Cardiac muscle cell (in vitro differentiated cells and primary cell): ENCODE measurements at regions not wholly inside any gene's neighbourhood (a gene's known extent, or its start where the extent isn't known, plus 50 kb on each side); places are given as distances from the start of the nearest gene placed in this dataset.
"Not testable (repeated sequence)": the region's sequence is repeated elsewhere in the genome, so short reads cannot be mapped to it uniquely, and the experiment has no call there.

Source experiments
- DNase-seq, 2 donors: peaks; one replicate each; pipeline versions ENCODE4 v3.0.0 to v3.0.0-alpha.2; 2010 to 2017; ENCODE audit warnings: low read depth in 1 of 2, low spot score in 1 of 2
- H3K27ac ChIP-seq: fragments of 200-600 bp; sonication (generic); 2 replicates; pipeline ENCODE4 v1.5.1; 2016
- H3K27me3 ChIP-seq: fragments of 200-600 bp; sonication (generic); 2 replicates; pipeline ENCODE4 v1.6.0; 2016; ENCODE audit warnings: control low read depth
- H3K36me3 ChIP-seq: fragments of 200-600 bp; sonication (generic); 2 replicates; pipeline ENCODE4 v1.5.1; 2016; ENCODE audit warnings: control low read depth
- H3K4me1 ChIP-seq: fragments of 200-600 bp; sonication (generic); 2 replicates; pipeline ENCODE4 v1.8.1; 2017; ENCODE audit warnings: low read depth, mild to moderate bottlenecking, mixed run types
- H3K4me3 ChIP-seq: fragments of 200-600 bp; sonication (generic); 2 replicates; pipeline ENCODE4 v1.5.1; 2016; ENCODE audit warnings: mild to moderate bottlenecking
- H3K9me3 ChIP-seq: fragments of 200-600 bp; sonication (generic); 2 replicates; pipeline ENCODE4 v1.5.1; 2017; ENCODE audit warnings: low read depth, mild to moderate bottlenecking, control low read depth
- CTCF ChIP-seq: IDR thresholded peaks from 2 replicates; pipeline ENCODE4 v1.5.1; 2012; ENCODE audit warnings: low read depth, mild to moderate bottlenecking, low read length

DNA sequence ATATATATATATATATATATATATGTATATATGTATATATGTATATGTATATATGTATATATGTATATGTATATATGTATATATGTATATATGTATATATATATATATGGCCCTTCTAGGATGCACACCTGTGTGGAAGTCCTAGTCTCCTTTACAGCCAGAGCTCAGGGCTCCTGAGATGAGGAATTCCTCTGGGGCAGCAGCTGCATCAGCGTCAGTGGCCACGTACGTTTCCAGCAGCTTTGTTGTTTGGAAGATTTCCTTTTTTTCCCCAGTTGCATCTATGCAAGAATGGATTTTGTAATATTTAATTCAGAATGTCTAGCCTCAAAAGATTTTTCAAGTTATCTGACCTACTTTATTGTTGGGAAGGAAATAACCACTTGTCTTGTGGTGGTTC lies 68.6 kb downstream of the TNFAIP2 start:
- no peaks in the 10 kb centered on the region for H3K36me3 ChIP-seq
- H3K4me3 ChIP-seq, result no peak overlapping the region
- H3K27me3 ChIP-seq, result peaks cover 27% of the 10 kb centered on the region
- no peaks in the 10 kb centered on the region for H3K9me3 ChIP-seq
- H3K27ac ChIP-seq, result no peak overlapping the region
- no peak for DNase-seq
- H3K4me1 ChIP-seq, result no peaks in the 10 kb centered on the region
- TF ChIP-seq CTCF, result no peak

GRCh38 chr14:103192246-103192840 lies 69.1 kb downstream of the TNFAIP2 start:
- Histone ChIP-seq H3K4me3 (no peak overlapping the region), H3K4me1 (no peaks in the 10 kb centered on the region), H3K27me3 (peaks cover 27% of the 10 kb centered on the region), H3K9me3 (no peaks in the 10 kb centered on the region), H3K36me3 (no peaks in the 10 kb centered on the region), H3K27ac (no peak overlapping the region)
- no peak for DNase-seq
- TF ChIP-seq CTCF, result no peak

- H3K4me3 ChIP-seq, H3K9me3 ChIP-seq, H3K4me1 ChIP-seq, DNase-seq, H3K27ac ChIP-seq, H3K36me3 ChIP-seq: not testable (repeated sequence)
- peaks cover 24% of the 10 kb centered on the region for H3K27me3 ChIP-seq
These were observed 69.6 kb downstream of the TNFAIP2 start for GRCh38 chr14:103192861-103193260.

GRCh38 chr14:103193491-103193890 lies 70.2 kb downstream of the TNFAIP2 start:
- DNase-seq, H3K9me3 ChIP-seq, H3K4me1 ChIP-seq, H3K4me3 ChIP-seq, H3K27ac ChIP-seq, H3K36me3 ChIP-seq: not testable (repeated sequence)
- H3K27me3 ChIP-seq, result peaks cover 21% of the 10 kb centered on the region

DNA sequence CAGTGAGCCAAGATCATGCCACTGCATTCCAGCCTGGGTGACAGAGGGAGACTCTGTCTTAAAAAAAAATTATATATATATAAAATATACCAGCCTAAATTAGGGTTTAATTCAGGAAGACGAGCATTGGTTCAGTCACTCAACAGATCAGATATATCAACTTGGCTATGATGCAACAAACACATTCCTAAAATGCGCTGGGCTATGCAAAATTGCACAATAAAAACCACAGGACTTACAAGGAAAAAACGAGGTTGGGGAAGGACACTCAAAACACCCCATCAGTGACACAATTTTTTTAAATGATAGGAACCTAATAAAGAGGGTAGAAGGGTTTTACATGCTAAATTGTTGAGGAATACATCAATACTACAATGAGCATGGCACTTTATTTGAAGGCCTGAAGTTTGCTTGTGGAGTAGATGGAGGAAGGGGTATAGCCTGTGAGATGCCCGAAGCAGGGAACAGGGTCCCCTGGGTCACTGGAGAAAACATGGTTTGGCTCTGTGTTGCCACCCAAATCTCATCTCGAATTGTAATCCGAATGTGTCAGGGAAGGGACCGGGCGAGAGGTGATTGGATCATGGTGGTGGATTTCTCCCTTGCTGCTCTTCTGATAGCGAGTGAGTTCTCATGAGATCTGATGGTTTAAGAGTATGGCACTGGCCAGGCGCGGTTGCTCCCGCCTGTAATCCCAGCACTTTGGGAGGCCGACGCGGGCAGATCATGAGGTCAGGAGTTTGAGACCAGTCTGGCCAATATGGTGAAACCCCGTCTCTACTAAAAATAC lies 71.2 kb downstream of the TNFAIP2 start:
- no peak overlapping the region for H3K4me3 ChIP-seq
- H3K27ac ChIP-seq, result no peak overlapping the region
- no peaks in the 10 kb centered on the region for H3K36me3 ChIP-seq
- no peak for TF ChIP-seq CTCF
- no peaks in the 10 kb centered on the region for H3K9me3 ChIP-seq
- peaks cover 11% of the 10 kb centered on the region for H3K27me3 ChIP-seq
- no peaks in the 10 kb centered on the region for H3K4me1 ChIP-seq
- DNase-seq, result peak in 1 of 2 donors; percentile 85

GRCh38 chr14:103195828-103196615 lies 72.8 kb downstream of the TNFAIP2 start:
- Histone ChIP-seq H3K4me3 (no peak overlapping the region), H3K36me3 (no peaks in the 10 kb centered on the region)

More at GRCh38 chr14:103195828-103196615, 72.8 kb downstream of the TNFAIP2 start:
- no peak for DNase-seq
- no peaks in the 10 kb centered on the region for H3K4me1 ChIP-seq
- no peak overlapping the region for H3K27ac ChIP-seq
- H3K27me3 ChIP-seq, result no peaks in the 10 kb centered on the region
- H3K9me3 ChIP-seq, result no peaks in the 10 kb centered on the region
- no peak for TF ChIP-seq CTCF
